Activated T-helper 1 cell treated with anti-CD3 and anti-CD28 coated beads, Interleukin-12 subunit alpha, Interleukin-12 subunit beta, Interleukin-2, Interleukin-4 antibody, amounts not matched to agents 30 ng/mL and 10 ng/mL and 1 ng/mL, durations not matched to agents 14 hours and 24 hours and 36 hours (primary cell): ENCODE measurements at regions not wholly inside any gene's neighbourhood (a gene's known extent, or its start where the extent isn't known, plus 50 kb on each side); places are given as distances from the start of the nearest gene placed in this dataset.

ENCODE experiments used
- DNase-seq: peaks from one replicate; pipeline ENCODE4 v3.0.0; 2021; ENCODE audit warnings: low spot score
- H3K27ac Mint-ChIP-seq: one replicate; pipeline ENCODE4 v1.8.0; 2021; ENCODE audit warnings: mild to moderate bottlenecking, mixed read lengths
- H3K27me3 Mint-ChIP-seq: one replicate; pipeline ENCODE4 v1.8.0; 2022; ENCODE audit warnings: mild to moderate bottlenecking, moderate library complexity, mixed read lengths; ENCODE audit not compliant: insufficient read depth
- H3K36me3 Mint-ChIP-seq: one replicate; pipeline ENCODE4 v1.8.0; 2021; ENCODE audit warnings: low read depth, mixed read lengths
- H3K4me1 Mint-ChIP-seq: one replicate; pipeline ENCODE4 v1.8.0; 2021; ENCODE audit warnings: low read depth, mixed read lengths
- H3K4me3 Mint-ChIP-seq: one replicate; pipeline ENCODE4 v1.8.0; 2021; ENCODE audit warnings: mild to moderate bottlenecking, moderate library complexity, mixed read lengths
- H3K9me3 Mint-ChIP-seq: one replicate; pipeline ENCODE4 v1.8.0; 2021; ENCODE audit warnings: mixed read lengths
- intact Hi-C: fragments of 100-400 bp; cut with micrococcal nuclease; formaldehyde crosslinking; loops from one replicate; pipeline ENCODE4 v1.15.1; 2024

GRCh38 chr9:135248721-135249120 is 161.3 kb downstream of the OLFM1 start:
- Mint-ChIP-seq H3K27me3 (no peaks in the 10 kb centered on the region), H3K36me3 (no peaks in the 10 kb centered on the region), H3K27ac (no peak overlapping the region), H3K4me1 (no peaks in the 10 kb centered on the region), H3K9me3 (no peaks in the 10 kb centered on the region), H3K4me3 (no peak overlapping the region)
- no peak for DNase-seq
- intact Hi-C loops = no loop called here

GRCh38 chr9:135249191-135249590 is 161.7 kb downstream of the OLFM1 start:
- Mint-ChIP-seq H3K9me3 (no peaks in the 10 kb centered on the region), H3K4me3 (no peak overlapping the region)
- intact Hi-C loops = no loop called here

GRCh38 chr9:135249711-135250110 is 162.2 kb downstream of the OLFM1 start:
- intact Hi-C loops = no loop called here
- Mint-ChIP-seq H3K36me3 (no peaks in the 10 kb centered on the region), H3K27ac (no peak overlapping the region), H3K9me3 (no peaks in the 10 kb centered on the region), H3K4me1 (no peaks in the 10 kb centered on the region), H3K27me3 (no peaks in the 10 kb centered on the region), H3K4me3 (no peak overlapping the region)
- no peak for DNase-seq

More at GRCh38 chr9:135249191-135249590, 161.7 kb downstream of the OLFM1 start:
- Mint-ChIP-seq H3K4me1 (no peaks in the 10 kb centered on the region), H3K27me3 (no peaks in the 10 kb centered on the region), H3K27ac (no peak overlapping the region), H3K36me3 (no peaks in the 10 kb centered on the region)
- no peak for DNase-seq

- Mint-ChIP-seq H3K4me1 (no peaks in the 10 kb centered on the region), H3K27me3 (no peaks in the 10 kb centered on the region), H3K27ac (no peak overlapping the region), H3K36me3 (no peaks in the 10 kb centered on the region), H3K4me3 (no peak overlapping the region), H3K9me3 (no peaks in the 10 kb centered on the region)
- intact Hi-C loops = no loop called here
- no peak for DNase-seq
Observed at GRCh38 chr9:135251331-135251761, 163.9 kb downstream of the OLFM1 start.

GRCh38 chr9:135251996-135252760 is 164.7 kb downstream of the OLFM1 start:
- H3K4me1 Mint-ChIP-seq = no peaks in the 10 kb centered on the region
- H3K9me3 Mint-ChIP-seq = no peaks in the 10 kb centered on the region
- intact Hi-C loops = no loop called here
- H3K36me3 Mint-ChIP-seq = no peaks in the 10 kb centered on the region
- no peaks in the 10 kb centered on the region for H3K27me3 Mint-ChIP-seq
- no peak overlapping the region for H3K27ac Mint-ChIP-seq
- DNase-seq = no peak
- H3K4me3 Mint-ChIP-seq = no peak overlapping the region

- Mint-ChIP-seq H3K4me3 (no peak overlapping the region), H3K9me3 (no peaks in the 10 kb centered on the region), H3K27me3 (no peaks in the 10 kb centered on the region), H3K36me3 (no peaks in the 10 kb centered on the region), H3K4me1 (no peaks in the 10 kb centered on the region), H3K27ac (no peak overlapping the region)
- intact Hi-C loops = no loop called here
- no peak for DNase-seq
Observed at GRCh38 chr9:135252980-135253304, 165.5 kb downstream of the OLFM1 start.

- H3K9me3 Mint-ChIP-seq = no peaks in the 10 kb centered on the region
- no peaks in the 10 kb centered on the region for H3K36me3 Mint-ChIP-seq
- no peaks in the 10 kb centered on the region for H3K4me1 Mint-ChIP-seq
- no peak overlapping the region for H3K27ac Mint-ChIP-seq
- intact Hi-C loops = no loop called here
- no peaks in the 10 kb centered on the region for H3K27me3 Mint-ChIP-seq
- no peak for DNase-seq
- H3K4me3 Mint-ChIP-seq = no peak overlapping the region
Observed at GRCh38 chr9:135253305-135254004, 166.0 kb downstream of the OLFM1 start.

- no peaks in the 10 kb centered on the region for H3K9me3 Mint-ChIP-seq
- no peak overlapping the region for H3K27ac Mint-ChIP-seq
- H3K4me3 Mint-ChIP-seq = no peak overlapping the region
- DNase-seq = no peak
- H3K4me1 Mint-ChIP-seq = no peaks in the 10 kb centered on the region
- no peaks in the 10 kb centered on the region for H3K36me3 Mint-ChIP-seq
- H3K27me3 Mint-ChIP-seq = no peaks in the 10 kb centered on the region
- intact Hi-C loops = no loop called here
Observed at GRCh38 chr9:135254176-135255032, 166.9 kb downstream of the OLFM1 start.

GRCh38 chr9:135255033-135255840 is 167.8 kb downstream of the OLFM1 start:
- Mint-ChIP-seq H3K4me3 (no peak overlapping the region), H3K36me3 (no peaks in the 10 kb centered on the region), H3K4me1 (no peaks in the 10 kb centered on the region), H3K27me3 (no peaks in the 10 kb centered on the region), H3K9me3 (no peaks in the 10 kb centered on the region), H3K27ac (no peak overlapping the region)
- intact Hi-C loops = no loop called here
- no peak for DNase-seq

- H3K27me3 Mint-ChIP-seq = no peaks in the 10 kb centered on the region
- intact Hi-C loops = no loop called here
- DNase-seq = no peak
- no peaks in the 10 kb centered on the region for H3K36me3 Mint-ChIP-seq
- H3K27ac Mint-ChIP-seq = no peak overlapping the region
- H3K9me3 Mint-ChIP-seq = no peaks in the 10 kb centered on the region
- no peak overlapping the region for H3K4me3 Mint-ChIP-seq
- no peaks in the 10 kb centered on the region for H3K4me1 Mint-ChIP-seq
Observed at GRCh38 chr9:135255841-135256580, 168.5 kb downstream of the OLFM1 start.

GRCh38 chr9:135256581-135257354 is 169.3 kb downstream of the OLFM1 start:
- no peak overlapping the region for H3K27ac Mint-ChIP-seq
- H3K36me3 Mint-ChIP-seq = no peaks in the 10 kb centered on the region
- no peaks in the 10 kb centered on the region for H3K27me3 Mint-ChIP-seq
- intact Hi-C loops = no loop called here
- H3K4me3 Mint-ChIP-seq = no peak overlapping the region
- DNase-seq = no peak
- H3K4me1 Mint-ChIP-seq = no peaks in the 10 kb centered on the region
- no peaks in the 10 kb centered on the region for H3K9me3 Mint-ChIP-seq
